ENCODE measurements at regions not wholly inside any gene's neighbourhood (a gene's known extent, or its start where the extent isn't known, plus 50 kb on each side); places are given as distances from the start of the nearest gene placed in this dataset.

DNA sequence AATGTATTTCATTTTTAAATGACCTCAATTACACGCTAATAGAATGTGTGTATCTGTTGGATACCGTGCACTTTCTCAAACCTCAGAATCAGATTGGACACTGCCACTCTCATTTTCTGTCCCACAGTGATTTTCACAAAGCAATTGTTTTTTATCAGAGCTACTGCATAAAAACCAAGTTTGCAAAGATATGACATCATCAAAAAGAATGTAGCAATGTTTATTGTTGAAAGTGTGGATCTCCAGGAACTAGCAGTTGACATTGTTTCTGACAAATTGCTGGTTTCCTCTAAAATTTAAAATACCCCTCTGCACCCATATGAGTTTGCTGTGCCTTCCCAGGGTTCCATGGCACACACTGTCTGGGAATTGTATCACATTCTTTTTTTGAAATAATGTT is 362.7 kb upstream of the DDI1 start:
- TF ChIP-seq, protein P1, sequence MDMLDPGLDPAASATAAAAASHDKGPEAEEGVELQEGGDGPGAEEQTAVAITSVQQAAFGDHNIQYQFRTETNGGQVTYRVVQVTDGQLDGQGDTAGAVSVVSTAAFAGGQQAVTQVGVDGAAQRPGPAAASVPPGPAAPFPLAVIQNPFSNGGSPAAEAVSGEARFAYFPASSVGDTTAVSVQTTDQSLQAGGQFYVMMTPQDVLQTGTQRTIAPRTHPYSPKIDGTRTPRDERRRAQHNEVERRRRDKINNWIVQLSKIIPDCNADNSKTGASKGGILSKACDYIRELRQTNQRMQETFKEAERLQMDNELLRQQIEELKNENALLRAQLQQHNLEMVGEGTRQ (CRISPR knock-in tag; IDR thresholded peaks at IDR 0.05): no peak
- TF ChIP-seq, protein P2, sequence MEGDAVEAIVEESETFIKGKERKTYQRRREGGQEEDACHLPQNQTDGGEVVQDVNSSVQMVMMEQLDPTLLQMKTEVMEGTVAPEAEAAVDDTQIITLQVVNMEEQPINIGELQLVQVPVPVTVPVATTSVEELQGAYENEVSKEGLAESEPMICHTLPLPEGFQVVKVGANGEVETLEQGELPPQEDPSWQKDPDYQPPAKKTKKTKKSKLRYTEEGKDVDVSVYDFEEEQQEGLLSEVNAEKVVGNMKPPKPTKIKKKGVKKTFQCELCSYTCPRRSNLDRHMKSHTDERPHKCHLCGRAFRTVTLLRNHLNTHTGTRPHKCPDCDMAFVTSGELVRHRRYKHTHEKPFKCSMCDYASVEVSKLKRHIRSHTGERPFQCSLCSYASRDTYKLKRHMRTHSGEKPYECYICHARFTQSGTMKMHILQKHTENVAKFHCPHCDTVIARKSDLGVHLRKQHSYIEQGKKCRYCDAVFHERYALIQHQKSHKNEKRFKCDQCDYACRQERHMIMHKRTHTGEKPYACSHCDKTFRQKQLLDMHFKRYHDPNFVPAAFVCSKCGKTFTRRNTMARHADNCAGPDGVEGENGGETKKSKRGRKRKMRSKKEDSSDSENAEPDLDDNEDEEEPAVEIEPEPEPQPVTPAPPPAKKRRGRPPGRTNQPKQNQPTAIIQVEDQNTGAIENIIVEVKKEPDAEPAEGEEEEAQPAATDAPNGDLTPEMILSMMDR (IDR thresholded peaks at IDR 0.05): no peak
- TF ChIP-seq, protein P3, sequence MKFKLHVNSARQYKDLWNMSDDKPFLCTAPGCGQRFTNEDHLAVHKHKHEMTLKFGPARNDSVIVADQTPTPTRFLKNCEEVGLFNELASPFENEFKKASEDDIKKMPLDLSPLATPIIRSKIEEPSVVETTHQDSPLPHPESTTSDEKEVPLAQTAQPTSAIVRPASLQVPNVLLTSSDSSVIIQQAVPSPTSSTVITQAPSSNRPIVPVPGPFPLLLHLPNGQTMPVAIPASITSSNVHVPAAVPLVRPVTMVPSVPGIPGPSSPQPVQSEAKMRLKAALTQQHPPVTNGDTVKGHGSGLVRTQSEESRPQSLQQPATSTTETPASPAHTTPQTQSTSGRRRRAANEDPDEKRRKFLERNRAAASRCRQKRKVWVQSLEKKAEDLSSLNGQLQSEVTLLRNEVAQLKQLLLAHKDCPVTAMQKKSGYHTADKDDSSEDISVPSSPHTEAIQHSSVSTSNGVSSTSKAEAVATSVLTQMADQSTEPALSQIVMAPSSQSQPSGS (CRISPR knock-in tag; IDR thresholded peaks at IDR 0.05; ENCODE audit: borderline replicate concordance, low read depth): no peak
- TF ChIP-seq JUN (CRISPR knock-in tag; IDR thresholded peaks at IDR 0.05) (no peak), ATF1 (CRISPR knock-in tag; IDR thresholded peaks at IDR 0.05) (no peak), ZNF232 (CRISPR knock-in tag; IDR thresholded peaks at IDR 0.05) (no peak), RORB (CRISPR knock-in tag; IDR thresholded peaks at IDR 0.05) (no peak), KAT7 (CRISPR knock-in tag; IDR thresholded peaks at IDR 0.05; ENCODE audit: borderline replicate concordance) (no peak), CREM (CRISPR knock-in tag; IDR thresholded peaks at IDR 0.05) (no peak), NR3C1 (CRISPR knock-in tag; conservative IDR thresholded peaks at IDR 0.05; ENCODE audit: low read depth) (no peak)
- TF ChIP-seq, protein P4, sequence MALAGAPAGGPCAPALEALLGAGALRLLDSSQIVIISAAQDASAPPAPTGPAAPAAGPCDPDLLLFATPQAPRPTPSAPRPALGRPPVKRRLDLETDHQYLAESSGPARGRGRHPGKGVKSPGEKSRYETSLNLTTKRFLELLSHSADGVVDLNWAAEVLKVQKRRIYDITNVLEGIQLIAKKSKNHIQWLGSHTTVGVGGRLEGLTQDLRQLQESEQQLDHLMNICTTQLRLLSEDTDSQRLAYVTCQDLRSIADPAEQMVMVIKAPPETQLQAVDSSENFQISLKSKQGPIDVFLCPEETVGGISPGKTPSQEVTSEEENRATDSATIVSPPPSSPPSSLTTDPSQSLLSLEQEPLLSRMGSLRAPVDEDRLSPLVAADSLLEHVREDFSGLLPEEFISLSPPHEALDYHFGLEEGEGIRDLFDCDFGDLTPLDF (CRISPR knock-in tag; IDR thresholded peaks at IDR 0.05): no peak
- TF ChIP-seq, protein P5, sequence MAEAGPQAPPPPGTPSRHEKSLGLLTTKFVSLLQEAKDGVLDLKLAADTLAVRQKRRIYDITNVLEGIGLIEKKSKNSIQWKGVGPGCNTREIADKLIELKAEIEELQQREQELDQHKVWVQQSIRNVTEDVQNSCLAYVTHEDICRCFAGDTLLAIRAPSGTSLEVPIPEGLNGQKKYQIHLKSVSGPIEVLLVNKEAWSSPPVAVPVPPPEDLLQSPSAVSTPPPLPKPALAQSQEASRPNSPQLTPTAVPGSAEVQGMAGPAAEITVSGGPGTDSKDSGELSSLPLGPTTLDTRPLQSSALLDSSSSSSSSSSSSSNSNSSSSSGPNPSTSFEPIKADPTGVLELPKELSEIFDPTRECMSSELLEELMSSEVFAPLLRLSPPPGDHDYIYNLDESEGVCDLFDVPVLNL (CRISPR knock-in tag; IDR thresholded peaks at IDR 0.05; ENCODE audit: borderline replicate concordance, low read depth): no peak
- TF ChIP-seq, protein P6, sequence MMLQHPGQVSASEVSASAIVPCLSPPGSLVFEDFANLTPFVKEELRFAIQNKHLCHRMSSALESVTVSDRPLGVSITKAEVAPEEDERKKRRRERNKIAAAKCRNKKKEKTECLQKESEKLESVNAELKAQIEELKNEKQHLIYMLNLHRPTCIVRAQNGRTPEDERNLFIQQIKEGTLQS (CRISPR knock-in tag; conservative IDR thresholded peaks at IDR 0.05): no peak
